RWPE1 (cell line): ENCODE measurements at regions not wholly inside any gene's neighbourhood (a gene's known extent, or its start where the extent isn't known, plus 50 kb on each side); places are given as distances from the start of the nearest gene placed in this dataset.
A peak's percentile ranks its signal among the peaks of the same experiment; 100 is the strongest.
"Not testable (repeated sequence)": the region's sequence is repeated elsewhere in the genome, so short reads cannot be mapped to it uniquely, and the experiment has no call there.

Experiments used
- CTCF ChIA-PET: fragments of 350-600 bp; sonication (Branson Sonifier 250); formaldehyde crosslinking; extraction: SDS; loops from one replicate; lab custom pipeline; 2021; lab: Yijun Ruan, JAX
- POLR2A ChIA-PET: fragments of 400-600 bp; formaldehyde crosslinking; extraction: SDS; loops from one replicate; lab custom pipeline; 2020; ENCODE audit warnings: antibody characterized with exemption; ENCODE audit not compliant: low non-redundant PET; lab: Yijun Ruan, JAX
- DNase-seq: peaks from one replicate; pipeline ENCODE4 v3.0.0; 2012; ENCODE audit warnings: low spot score
- H3K27ac ChIP-seq: fragments of 450-650 bp; 2 replicates; pipeline ENCODE4 v1.5.1; 2017
- TF ChIP-seq, protein P1 (sequence below): fragments of 450-650 bp; conservative IDR thresholded peaks from 2 replicates; pipeline ENCODE4 v1.5.1; 2017; ENCODE audit warnings: low read depth, mild to moderate bottlenecking

- ChIA-PET POLR2A (no interaction called here), CTCF (interaction anchor here (0.8 kb wide), 1 partner anchor 62 kb away, joined by 4 read pairs; no protein-coding TSS in a partner anchor)
Measured at GRCh38 chr1:168408884-168409283, 128.2 kb downstream of the TBX19 start.

DNA sequence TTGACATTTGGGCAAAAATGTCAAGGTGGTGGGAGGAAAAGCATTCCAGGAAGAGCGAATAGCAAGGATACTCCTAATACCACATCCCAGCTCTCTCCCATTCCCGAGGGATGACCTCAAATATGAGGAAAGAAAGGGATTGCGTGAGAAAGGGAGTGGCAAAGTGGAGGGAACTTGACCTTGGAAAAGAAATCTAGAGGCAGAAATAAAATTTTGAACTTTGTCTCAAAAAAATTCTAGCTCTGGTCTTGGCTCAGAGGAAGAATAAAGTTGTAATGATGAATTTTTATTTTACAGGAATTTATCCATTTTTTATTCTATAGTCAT lies 127.8 kb downstream of the TBX19 start:
- DNase-seq: peak; percentile 24
- ChIA-PET POLR2A (no interaction called here), CTCF (interaction anchor here (0.8 kb wide), 1 partner anchor 62 kb away, joined by 4 read pairs; no protein-coding TSS in a partner anchor)
- no peak overlapping the region for H3K27ac ChIP-seq
- TF ChIP-seq, protein P1, sequence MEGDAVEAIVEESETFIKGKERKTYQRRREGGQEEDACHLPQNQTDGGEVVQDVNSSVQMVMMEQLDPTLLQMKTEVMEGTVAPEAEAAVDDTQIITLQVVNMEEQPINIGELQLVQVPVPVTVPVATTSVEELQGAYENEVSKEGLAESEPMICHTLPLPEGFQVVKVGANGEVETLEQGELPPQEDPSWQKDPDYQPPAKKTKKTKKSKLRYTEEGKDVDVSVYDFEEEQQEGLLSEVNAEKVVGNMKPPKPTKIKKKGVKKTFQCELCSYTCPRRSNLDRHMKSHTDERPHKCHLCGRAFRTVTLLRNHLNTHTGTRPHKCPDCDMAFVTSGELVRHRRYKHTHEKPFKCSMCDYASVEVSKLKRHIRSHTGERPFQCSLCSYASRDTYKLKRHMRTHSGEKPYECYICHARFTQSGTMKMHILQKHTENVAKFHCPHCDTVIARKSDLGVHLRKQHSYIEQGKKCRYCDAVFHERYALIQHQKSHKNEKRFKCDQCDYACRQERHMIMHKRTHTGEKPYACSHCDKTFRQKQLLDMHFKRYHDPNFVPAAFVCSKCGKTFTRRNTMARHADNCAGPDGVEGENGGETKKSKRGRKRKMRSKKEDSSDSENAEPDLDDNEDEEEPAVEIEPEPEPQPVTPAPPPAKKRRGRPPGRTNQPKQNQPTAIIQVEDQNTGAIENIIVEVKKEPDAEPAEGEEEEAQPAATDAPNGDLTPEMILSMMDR: no peak

More at GRCh38 chr1:168408884-168409283, 128.2 kb downstream of the TBX19 start:
- DNase-seq: peak; percentile 74
- TF ChIP-seq, protein P1: no peak
- no peak overlapping the region for H3K27ac ChIP-seq

- POLR2A ChIA-PET: no interaction called here
Measured at GRCh38 chr1:168407832-168408538, 127.3 kb downstream of the TBX19 start.

GRCh38 chr1:168405906-168406549 lies 125.4 kb downstream of the TBX19 start:
- ChIA-PET CTCF (interaction anchor here (0.6 kb wide), 2 partner anchors 36 to 355 kb away, joined by 3 to 5 read pairs; no protein-coding TSS in a partner anchor), POLR2A (no interaction called here)
- no peak overlapping the region for H3K27ac ChIP-seq
- TF ChIP-seq, protein P1: no peak
- no peak for DNase-seq

More at GRCh38 chr1:168407832-168408538, 127.3 kb downstream of the TBX19 start:
- DNase-seq: no peak
- TF ChIP-seq, protein P1: no peak
- CTCF ChIA-PET: interaction anchor here (0.8 kb wide), 1 partner anchor 63 kb away, joined by 4 read pairs; no protein-coding TSS in a partner anchor
- no peak overlapping the region for H3K27ac ChIP-seq

GRCh38 chr1:168403140-168403539 lies 122.5 kb downstream of the TBX19 start:
- ChIA-PET CTCF (no interaction called here), POLR2A (no interaction called here)
- no peak for DNase-seq
- no peak overlapping the region for H3K27ac ChIP-seq
- TF ChIP-seq, protein P1: no peak

DNA sequence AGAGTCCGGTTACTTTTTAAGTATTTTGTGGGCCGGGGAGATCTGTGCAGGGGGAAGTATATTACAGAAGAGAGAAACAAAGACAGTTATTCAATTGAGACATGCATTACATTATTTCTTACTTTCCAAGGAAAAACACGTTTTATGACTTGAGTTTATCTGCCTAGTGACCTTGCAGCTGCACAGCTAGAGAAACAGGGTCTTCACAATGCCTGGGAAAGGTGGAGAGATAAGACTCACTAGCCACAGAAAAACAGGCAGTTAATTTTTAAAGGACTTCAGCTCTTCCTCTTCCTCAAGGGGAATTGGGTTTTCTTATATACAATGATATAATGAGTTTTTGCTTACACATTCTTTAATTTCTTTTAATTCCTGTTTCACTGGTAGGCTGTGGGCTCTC lies 121.8 kb downstream of the TBX19 start:
- CTCF ChIA-PET, POLR2A ChIA-PET, DNase-seq, H3K27ac ChIP-seq: not testable (repeated sequence)

- DNase-seq: no peak
- POLR2A ChIA-PET: no interaction called here
- CTCF ChIA-PET: no interaction called here
- no peak overlapping the region for H3K27ac ChIP-seq
- TF ChIP-seq, protein P1: no peak
Measured at GRCh38 chr1:168401341-168401740, 120.7 kb downstream of the TBX19 start.
